ENCODE measurements at regions not wholly inside any gene's neighbourhood (a gene's known extent, or its start where the extent isn't known, plus 50 kb on each side); places are given as distances from the start of the nearest gene placed in this dataset.

DNA sequence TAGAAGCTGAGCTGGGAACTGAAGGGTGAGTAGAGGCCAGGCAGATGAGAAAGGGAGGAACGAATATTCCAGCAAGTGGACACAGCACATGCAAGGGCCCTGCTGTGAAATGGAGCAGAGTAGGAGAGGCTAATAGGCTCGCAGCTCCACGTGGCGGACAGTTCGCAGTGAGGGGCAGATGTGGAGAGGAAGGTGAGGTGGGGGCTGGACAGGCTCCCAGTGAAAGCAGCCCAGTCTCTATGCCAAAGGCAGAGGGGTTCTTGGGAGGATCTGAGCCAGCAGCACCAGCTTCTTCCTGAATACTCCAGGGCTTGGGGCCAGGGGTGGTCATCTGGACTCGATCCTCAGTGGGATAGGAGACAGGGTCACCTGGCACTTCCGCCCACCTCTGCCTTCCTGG, 81.0 kb downstream of the CEBPB start:
- TF ChIP-seq POLR2A (IDR thresholded peaks at IDR 0.05) (no peak), POLR2AphosphoS5 (IDR thresholded peaks at IDR 0.05) (no peak)

Data from breast epithelium (tissue), 3 donors.